Embryonic facial prominence (tissue), 1 donor: ENCODE measurements at regions not wholly inside any gene's neighbourhood (a gene's known extent, or its start where the extent isn't known, plus 50 kb on each side); places are given as distances from the start of the nearest gene placed in this dataset.
"Not testable (repeated sequence)": the region's sequence is repeated elsewhere in the genome, so short reads cannot be mapped to it uniquely, and the experiment has no call there.

Experiments used
- DNase-seq: peaks from one replicate; pipeline ENCODE4 v3.0.0-alpha.2; 2016; ENCODE audit errors: extremely low spot score

GRCh38 chr7:80018941-80019808 is 115.5 kb upstream of the GNAI1 start:
- DNase-seq, result peak; percentile 13

GRCh38 chr7:80017101-80017698 is 117.4 kb upstream of the GNAI1 start:
- DNase-seq, result no peak

GRCh38 chr7:80014511-80014910 is 120.1 kb upstream of the GNAI1 start:
- DNase-seq, result no peak

- no peak for DNase-seq
Observed at GRCh38 chr7:80008039-80008438, 126.6 kb upstream of the GNAI1 start.

GRCh38 chr7:80002865-80003264 is 131.8 kb upstream of the GNAI1 start:
- DNase-seq, result no peak

GRCh38 chr7:79998363-79998762 is 136.3 kb upstream of the GNAI1 start:
- no peak for DNase-seq

- no peak for DNase-seq
Observed at GRCh38 chr7:79997345-79997744, 137.3 kb upstream of the GNAI1 start.

GRCh38 chr7:79995741-79996140 is 138.9 kb upstream of the GNAI1 start:
- not testable (repeated sequence) for DNase-seq

- DNase-seq, result no peak
Observed at GRCh38 chr7:79988653-79989052, 146.0 kb upstream of the GNAI1 start.

GRCh38 chr7:79984210-79984609 is 150.4 kb upstream of the GNAI1 start:
- DNase-seq, result no peak

- DNase-seq, result no peak
Observed at GRCh38 chr7:79982141-79982770, 152.4 kb upstream of the GNAI1 start.

- no peak for DNase-seq
Observed at GRCh38 chr7:79980376-79980775, 154.3 kb upstream of the GNAI1 start.

GRCh38 chr7:79979437-79979836 is 155.2 kb upstream of the GNAI1 start:
- DNase-seq, result no peak

GRCh38 chr7:79977481-79977880 is 157.2 kb upstream of the GNAI1 start:
- DNase-seq, result no peak

- not testable (repeated sequence) for DNase-seq
Observed at GRCh38 chr7:79976711-79977020, 158.0 kb upstream of the GNAI1 start.

- DNase-seq, result not testable (repeated sequence)
Observed at GRCh38 chr7:79975986-79976710, 158.5 kb upstream of the GNAI1 start.

GRCh38 chr7:79973455-79973854 is 161.2 kb upstream of the GNAI1 start:
- DNase-seq, result no peak

GRCh38 chr7:79971058-79971457 is 163.6 kb upstream of the GNAI1 start:
- no peak for DNase-seq

- no peak for DNase-seq
Observed at GRCh38 chr7:79968894-79969293, 165.7 kb upstream of the GNAI1 start.

- DNase-seq, result no peak
Observed at GRCh38 chr7:79968077-79968648, 166.5 kb upstream of the GNAI1 start.

GRCh38 chr7:79965946-79966345 is 168.7 kb upstream of the GNAI1 start:
- no peak for DNase-seq

GRCh38 chr7:79964463-79964862 is 170.2 kb upstream of the GNAI1 start:
- DNase-seq, result no peak
